ENCODE measurements at regions not wholly inside any gene's neighbourhood (a gene's known extent, or its start where the extent isn't known, plus 50 kb on each side); places are given as distances from the start of the nearest gene placed in this dataset.

GRCh38 chr6:166078294-166078693 lies 89.4 kb downstream of the TBXT start:
- DNase-seq (ENCODE audit: low spot score in 2 of 2), result peak in 1 of 2 donors; percentile 35
- H3K4me3 ChIP-seq (ENCODE audit: low read depth, poor library complexity, severe bottlenecking), result no peak overlapping the region
- WGBS, 2 donors, result 44 to 81% methylated on average over 3 of the region's 3 CpGs
- intact Hi-C loops (cut with DNase I; ENCODE audit: low total_unique reads), result no loop called here
- no peak for TF ChIP-seq POLR2A (IDR thresholded peaks at IDR 0.05)
- TF ChIP-seq CTCF (IDR thresholded peaks at IDR 0.05), result no peak

- 73 to 89% methylated on average over 4 of the region's 4 CpGs for WGBS, 2 donors
- intact Hi-C loops (cut with DNase I; ENCODE audit: low total_unique reads), result no loop called here
- TF ChIP-seq CTCF (IDR thresholded peaks at IDR 0.05) (no peak), POLR2A (IDR thresholded peaks at IDR 0.05) (no peak)
- no peak for DNase-seq (ENCODE audit: low spot score in 2 of 2)
- H3K4me3 ChIP-seq (ENCODE audit: low read depth, poor library complexity, severe bottlenecking), result no peak overlapping the region
Measured at GRCh38 chr6:166076625-166077024, 91.0 kb downstream of the TBXT start.

GRCh38 chr6:166075925-166076324 lies 91.7 kb downstream of the TBXT start:
- no peak for TF ChIP-seq CTCF (IDR thresholded peaks at IDR 0.05)
- no peak for TF ChIP-seq POLR2A (IDR thresholded peaks at IDR 0.05)
- intact Hi-C loops (cut with DNase I; ENCODE audit: low total_unique reads), result no loop called here
- 71 to 78% methylated on average over 2 to 3 of the region's 5 CpGs for WGBS, 2 donors

GRCh38 chr6:166075186-166075585 lies 92.5 kb downstream of the TBXT start:
- intact Hi-C loops (cut with DNase I; ENCODE audit: low total_unique reads), result no loop called here
- 44 to 45% methylated on average over 2 of the region's 2 CpGs for WGBS, 2 donors
- no peak overlapping the region for H3K4me3 ChIP-seq (ENCODE audit: low read depth, poor library complexity, severe bottlenecking)
- TF ChIP-seq POLR2A (IDR thresholded peaks at IDR 0.05) (no peak), CTCF (IDR thresholded peaks at IDR 0.05) (no peak)
- DNase-seq (ENCODE audit: low spot score in 2 of 2), result no peak

More at GRCh38 chr6:166075925-166076324, 91.7 kb downstream of the TBXT start:
- H3K4me3 ChIP-seq (ENCODE audit: low read depth, poor library complexity, severe bottlenecking), result no peak overlapping the region
- DNase-seq (ENCODE audit: low spot score in 2 of 2), result no peak

- 94 to 96% methylated on average over 9 of the region's 9 CpGs for WGBS, 2 donors
- intact Hi-C loops (cut with DNase I; ENCODE audit: low total_unique reads), result no loop called here
- no peak overlapping the region for H3K4me3 ChIP-seq (ENCODE audit: low read depth, poor library complexity, severe bottlenecking)
- no peak for DNase-seq (ENCODE audit: low spot score in 2 of 2)
- TF ChIP-seq CTCF (IDR thresholded peaks at IDR 0.05) (no peak), POLR2A (IDR thresholded peaks at IDR 0.05) (no peak)
Measured at GRCh38 chr6:166073082-166073481, 94.6 kb downstream of the TBXT start.

GRCh38 chr6:166068768-166069167 lies 98.9 kb downstream of the TBXT start:
- TF ChIP-seq POLR2A (IDR thresholded peaks at IDR 0.05) (no peak), CTCF (IDR thresholded peaks at IDR 0.05) (no peak)
- no peak for DNase-seq (ENCODE audit: low spot score in 2 of 2)
- intact Hi-C loops (cut with DNase I; ENCODE audit: low total_unique reads), result no loop called here
- WGBS, 2 donors, result 80 to 93% methylated on average over 3 of the region's 3 CpGs
- H3K4me3 ChIP-seq (ENCODE audit: low read depth, poor library complexity, severe bottlenecking), result no peak overlapping the region

Data from lower leg skin (tissue), 4 donors.